CMK (cell line): ENCODE measurements at regions not wholly inside any gene's neighbourhood (a gene's known extent, or its start where the extent isn't known, plus 50 kb on each side); places are given as distances from the start of the nearest gene placed in this dataset.

ENCODE experiments used
- DNase-seq: peaks from one replicate; pipeline ENCODE4 v3.0.0-alpha.2; 2010; ENCODE audit warnings: low read depth

DNA sequence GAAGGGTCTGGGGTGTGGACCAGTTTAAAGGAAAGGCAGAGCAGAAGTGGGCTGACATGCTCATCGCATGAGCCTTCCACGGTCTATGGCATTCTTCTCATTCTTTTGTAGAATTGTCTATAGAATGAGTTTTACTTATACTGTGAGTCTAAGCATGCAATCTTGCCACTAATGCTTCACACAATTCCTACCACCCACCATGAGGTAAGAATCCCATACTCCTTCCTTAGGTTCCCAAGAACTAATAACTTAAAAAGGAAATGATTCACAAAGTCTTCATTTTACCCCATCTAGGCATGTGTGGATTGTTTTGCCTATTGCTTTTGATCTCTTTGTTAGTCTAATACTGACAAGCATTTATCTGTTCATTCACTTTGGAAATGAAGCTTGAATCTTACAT lies 195.2 kb downstream of the LY86 start:
- DNase-seq, result no peak

DNA sequence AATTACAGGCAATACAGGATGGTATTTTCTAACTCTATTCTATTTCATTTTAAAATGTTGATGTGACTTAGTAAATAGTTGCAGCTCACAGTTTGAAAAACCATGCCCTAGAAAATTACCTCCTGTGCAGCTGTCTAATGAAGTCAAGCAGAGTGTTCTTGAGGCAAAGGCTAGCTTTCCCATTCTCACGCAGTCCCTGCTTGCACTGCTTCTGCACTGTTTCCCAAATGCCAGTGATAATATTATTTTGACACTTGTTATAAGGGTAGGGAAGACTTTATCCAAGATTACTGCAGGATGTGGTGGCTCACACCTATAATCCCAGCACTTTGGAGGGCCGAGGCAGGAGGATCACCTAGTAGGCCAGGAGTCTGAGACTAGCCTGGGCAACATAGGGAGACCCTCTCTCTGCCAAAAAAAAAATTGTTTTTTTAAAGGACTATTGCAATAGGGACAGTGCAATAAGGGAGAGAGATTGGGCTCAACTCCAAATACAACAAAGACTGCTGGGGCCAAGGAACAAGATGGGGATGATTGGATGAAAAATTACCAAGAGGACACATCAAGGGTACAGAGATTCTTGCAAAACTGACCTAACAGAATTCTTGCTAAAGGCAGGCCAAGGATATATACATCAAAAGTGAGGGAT lies 196.1 kb downstream of the LY86 start:
- no peak for DNase-seq

DNA sequence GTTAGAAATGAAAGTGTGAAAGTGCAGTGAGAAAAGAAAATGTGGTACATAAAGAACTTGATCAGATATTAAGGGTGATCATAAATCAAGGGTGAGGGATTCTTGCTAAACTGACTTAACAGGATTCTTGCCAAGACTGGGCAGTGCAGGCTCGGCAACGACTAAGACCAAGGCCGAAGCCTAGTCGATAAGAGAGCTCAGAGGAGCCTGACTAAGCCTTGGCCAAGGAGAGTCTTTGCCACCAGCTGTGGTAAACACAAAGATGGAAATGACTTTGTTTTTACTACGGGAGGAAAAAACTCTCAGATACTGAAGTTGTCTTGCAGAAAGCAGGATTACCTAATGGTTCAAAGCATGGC lies 196.6 kb downstream of the LY86 start:
- DNase-seq, result no peak

DNA sequence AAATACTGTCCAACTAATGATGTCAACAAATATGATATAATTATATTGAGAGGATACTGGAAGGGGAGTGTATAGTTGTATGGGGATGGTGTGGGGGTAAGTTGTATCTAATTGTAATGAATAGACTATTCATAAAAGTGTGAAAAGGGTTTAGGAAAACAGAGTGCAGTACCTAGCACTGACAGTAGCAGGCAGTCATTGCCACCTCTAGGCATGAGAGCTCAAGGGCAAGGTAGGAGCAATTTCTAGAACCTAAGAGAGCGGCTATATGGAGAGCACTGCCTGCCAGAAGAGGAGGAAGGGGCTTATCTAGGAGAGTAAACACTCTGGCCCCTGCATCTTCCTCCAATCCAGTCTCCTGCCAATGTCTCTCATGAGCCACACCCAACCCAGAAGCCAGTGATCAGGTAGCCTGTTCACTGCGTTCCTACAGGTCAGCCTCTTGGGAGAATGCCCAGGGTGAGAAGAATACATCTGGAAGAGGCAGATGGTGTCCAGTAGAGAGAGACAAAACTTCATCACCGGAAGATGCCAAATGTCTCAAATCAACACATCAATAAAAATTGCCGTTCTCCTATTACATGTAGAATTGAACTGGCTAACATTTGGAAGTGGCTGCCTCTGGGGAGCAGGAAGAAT lies 200.0 kb downstream of the LY86 start:
- DNase-seq, result no peak

GRCh38 chr6:6790393-6790792 lies 201.9 kb downstream of the LY86 start:
- DNase-seq, result no peak

DNA sequence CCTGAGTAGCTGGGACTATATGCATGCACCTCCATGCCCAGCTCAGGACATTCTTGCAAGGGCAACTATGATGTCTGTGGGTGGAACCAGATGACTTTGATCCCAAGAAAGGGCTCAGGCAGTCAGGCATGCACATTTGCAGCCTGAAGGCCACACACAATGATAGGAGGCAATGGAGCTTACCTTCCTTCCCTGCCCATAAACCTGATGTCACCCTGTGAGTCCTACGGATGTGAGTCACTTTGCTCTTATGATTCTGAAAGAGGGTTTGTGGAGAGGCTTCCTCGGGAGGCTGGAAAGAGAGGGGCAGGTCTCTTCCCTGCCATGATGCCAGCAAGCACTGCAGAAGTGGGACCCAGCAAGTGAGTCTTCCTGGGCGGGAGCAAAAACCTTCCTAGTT lies 202.4 kb downstream of the LY86 start:
- DNase-seq, result no peak

DNA sequence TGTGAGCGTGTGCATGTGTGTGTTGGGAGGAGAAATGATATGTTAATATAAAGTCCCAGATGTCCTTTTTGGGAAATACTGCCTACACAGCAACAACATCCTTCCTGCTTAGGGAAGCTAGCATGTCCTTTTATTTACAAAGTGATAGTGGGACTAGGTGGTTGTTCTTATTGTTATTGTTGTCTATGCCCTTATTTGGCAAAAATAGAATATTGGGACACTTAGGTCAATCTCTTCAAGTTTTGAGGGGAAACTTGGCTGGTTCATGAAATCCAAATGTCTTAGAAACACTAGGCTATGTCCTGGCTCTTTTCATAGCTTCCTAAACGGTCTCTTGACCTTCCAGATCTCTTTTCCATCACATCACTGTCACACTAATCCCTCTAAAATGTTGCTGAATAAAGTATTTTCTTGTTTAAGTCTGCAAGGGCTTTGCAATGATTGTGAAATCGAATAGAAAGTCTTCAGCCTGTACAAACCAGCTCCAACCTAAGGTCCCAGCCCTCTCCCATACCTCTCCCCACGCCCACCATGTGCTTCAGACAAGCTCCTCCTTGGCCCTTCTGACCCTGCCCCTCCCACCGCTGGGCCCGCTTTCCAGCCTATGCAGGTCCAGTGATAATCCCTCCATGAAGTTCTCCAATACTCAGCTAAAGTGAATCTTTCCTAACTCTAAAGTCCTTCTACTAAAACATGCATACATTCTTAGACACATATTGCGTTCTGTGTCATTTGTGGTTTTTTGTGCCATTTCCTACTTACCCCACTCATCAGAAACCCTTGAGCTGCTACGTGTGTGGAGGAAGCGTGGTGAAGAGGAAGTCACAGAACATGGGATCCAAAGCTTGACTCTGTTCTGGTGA lies 205.1 kb downstream of the LY86 start:
- no peak for DNase-seq

GRCh38 chr6:6795393-6795792 lies 206.9 kb downstream of the LY86 start:
- DNase-seq, result no peak

GRCh38 chr6:6796818-6797217 lies 208.3 kb downstream of the LY86 start:
- DNase-seq, result no peak

GRCh38 chr6:6798448-6798860 lies 209.9 kb downstream of the LY86 start:
- DNase-seq, result no peak

DNA sequence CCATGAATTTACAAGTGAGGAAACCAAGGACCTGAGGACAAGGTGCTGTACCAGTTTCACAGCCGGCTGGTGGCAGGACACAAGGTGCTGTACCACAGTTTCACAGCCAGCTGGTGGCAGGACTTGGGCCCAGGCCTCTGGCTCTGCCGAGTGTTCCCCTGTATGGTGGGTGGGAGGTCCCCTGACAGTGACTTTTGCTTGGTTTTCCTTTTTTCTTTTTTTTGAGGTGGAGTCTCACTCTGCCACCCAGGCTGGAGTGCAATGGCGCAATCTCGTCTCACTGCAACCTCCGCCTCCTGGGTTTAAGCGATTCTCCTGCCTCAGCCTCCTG lies 212.4 kb downstream of the LY86 start:
- DNase-seq, result no peak

- no peak for DNase-seq
Observed at GRCh38 chr6:6801635-6802218, 213.2 kb downstream of the LY86 start.

DNA sequence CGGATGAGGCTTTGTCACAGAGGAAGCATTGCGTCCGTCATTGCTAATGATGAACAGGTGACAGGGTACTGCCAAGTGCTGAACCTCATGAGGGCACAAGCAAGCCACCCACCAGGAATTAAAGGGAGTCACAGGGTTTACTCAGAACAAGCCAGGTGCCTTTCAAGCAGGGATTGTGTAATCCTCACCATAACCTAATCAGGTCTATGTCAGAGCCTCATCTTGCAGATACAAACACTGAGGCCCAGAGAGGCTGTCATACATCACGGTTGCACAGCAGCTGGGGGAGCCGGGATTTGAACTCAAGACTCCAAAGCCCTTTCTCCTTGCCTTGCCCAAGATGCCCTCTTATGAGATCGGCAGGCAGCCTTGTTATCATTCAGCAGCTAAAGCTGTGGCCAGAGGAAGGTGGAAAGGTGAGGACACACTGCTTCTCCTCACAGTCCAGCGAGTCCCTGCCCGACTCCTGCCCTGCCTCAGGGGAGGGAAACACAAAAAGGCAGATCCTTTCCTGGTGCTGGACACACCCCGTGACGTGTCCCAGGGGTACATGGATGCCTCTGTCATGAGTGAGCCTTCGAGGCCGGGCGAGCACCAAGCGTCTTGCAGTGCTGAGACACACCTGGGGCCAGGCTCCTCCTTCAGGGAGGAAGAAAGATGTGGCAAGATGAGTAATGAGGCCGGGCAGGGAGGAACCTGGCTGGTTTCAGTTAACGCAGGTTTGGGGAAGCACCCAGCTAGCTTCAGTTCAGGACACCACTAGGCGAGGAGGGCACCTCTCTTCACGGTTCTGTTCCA lies 214.9 kb downstream of the LY86 start:
- no peak for DNase-seq

DNA sequence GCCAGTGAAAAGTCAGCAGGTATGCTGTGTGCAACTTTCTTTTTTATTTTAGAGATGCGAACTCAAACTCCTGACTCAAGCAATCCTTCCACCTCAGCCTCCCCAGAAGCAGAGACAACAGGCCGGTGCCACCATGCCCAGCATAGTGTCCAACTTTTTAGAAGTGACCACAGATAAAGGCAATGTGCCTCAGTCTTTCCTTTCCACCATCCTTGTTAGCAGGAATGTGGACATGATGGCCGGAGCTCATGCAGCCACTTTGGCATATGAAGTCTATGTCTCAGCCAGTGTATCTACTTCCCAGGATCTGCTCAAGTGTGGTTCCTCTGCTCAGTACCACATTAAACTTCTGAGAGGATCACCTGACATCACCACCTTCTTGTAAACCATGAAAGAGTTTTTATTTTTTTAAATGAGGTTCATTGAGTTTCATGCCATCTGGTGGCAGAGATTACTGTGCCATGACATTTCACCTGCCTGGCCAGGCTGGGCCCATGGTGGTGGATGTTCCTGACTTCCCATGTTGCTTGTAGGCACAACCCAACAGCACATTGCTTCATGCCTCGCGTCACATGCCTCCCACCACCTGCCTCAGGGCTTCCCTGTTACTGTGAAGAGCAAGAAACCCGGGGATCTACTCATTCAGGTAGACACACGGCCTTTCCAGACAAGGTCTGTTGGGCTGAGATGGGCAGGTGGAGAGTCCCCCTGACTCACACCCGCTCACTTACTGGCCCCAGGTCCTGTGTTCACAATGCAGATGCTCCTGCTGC lies 216.5 kb downstream of the LY86 start:
- DNase-seq, result no peak

DNA sequence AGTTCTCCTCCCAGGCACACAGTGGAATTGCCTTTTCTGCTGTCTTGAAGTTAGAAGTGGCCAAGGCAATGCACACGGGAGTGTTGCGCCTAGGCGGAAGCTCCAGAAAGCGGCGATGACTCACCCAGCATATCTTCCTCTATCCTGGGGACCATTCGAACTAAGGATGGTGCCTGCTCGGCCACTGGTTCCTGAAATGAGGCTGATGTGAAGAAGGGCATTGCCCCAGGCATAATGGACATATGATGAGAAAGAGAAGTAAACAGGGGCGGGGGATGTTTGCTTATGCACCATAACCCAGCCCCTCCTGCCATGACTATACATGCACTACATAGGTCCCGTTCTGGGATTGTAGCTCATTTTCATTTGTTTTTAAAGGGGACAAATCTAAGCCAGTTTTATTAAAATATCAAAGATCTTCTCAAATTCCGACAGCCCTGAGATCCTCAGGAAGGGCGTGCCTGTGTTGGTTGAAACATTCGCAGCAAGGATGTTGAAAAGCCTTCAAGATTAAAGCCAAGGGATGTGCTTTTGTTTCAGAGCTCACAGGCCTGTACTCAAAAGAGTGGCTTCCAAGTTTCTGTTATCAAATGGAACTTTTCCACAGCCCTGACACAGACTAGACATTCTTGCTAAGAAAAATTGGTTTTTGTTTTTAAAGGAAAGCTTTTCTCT lies 218.5 kb downstream of the LY86 start:
- DNase-seq, result no peak

- no peak for DNase-seq
Observed at GRCh38 chr6:6808343-6808742, 219.8 kb downstream of the LY86 start.

GRCh38 chr6:6808915-6809314 lies 220.4 kb downstream of the LY86 start:
- DNase-seq, result no peak

DNA sequence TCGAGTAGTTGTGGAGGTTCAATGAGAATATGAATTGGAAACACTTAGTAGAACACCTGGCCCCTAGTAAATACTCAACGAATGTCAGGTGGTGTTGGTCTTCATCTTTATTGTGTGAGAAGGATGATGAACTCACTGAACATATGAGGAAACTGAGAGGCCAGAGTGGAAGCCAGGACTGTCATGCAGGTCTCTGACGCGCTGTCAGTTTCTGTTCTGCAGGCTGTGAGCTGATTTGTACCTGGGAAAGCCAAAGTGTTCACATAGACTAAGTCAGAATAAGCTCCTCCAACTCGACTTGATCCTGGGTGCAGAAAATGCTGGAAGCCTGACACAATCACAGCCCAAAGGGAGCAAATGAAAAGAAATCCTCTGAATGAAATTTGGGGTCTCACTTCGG lies 222.2 kb downstream of the LY86 start:
- no peak for DNase-seq

GRCh38 chr6:6811128-6812009 lies 222.8 kb downstream of the LY86 start:
- DNase-seq, result no peak

DNA sequence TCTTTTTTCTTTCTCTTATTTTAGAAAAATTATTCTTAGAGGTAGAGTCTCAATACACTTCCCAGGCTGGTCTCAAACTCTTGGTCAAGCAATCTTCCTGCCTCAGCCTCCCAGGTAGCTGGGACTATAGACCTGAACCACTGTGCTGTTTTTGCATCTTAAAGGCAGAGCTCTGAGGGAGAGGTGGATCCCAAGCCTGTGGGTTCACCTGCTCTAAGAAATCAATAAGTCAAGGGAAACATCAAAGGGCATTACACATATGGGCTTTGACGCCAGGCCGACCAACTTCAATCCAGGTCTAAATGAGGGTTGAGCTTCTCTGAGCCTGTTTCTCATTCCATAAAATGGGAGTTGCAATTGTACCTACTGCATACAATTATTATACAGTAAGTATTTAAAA lies 223.9 kb downstream of the LY86 start:
- DNase-seq, result no peak
